ENCODE measurements at regions not wholly inside any gene's neighbourhood (a gene's known extent, or its start where the extent isn't known, plus 50 kb on each side); places are given as distances from the start of the nearest gene placed in this dataset.

DNA sequence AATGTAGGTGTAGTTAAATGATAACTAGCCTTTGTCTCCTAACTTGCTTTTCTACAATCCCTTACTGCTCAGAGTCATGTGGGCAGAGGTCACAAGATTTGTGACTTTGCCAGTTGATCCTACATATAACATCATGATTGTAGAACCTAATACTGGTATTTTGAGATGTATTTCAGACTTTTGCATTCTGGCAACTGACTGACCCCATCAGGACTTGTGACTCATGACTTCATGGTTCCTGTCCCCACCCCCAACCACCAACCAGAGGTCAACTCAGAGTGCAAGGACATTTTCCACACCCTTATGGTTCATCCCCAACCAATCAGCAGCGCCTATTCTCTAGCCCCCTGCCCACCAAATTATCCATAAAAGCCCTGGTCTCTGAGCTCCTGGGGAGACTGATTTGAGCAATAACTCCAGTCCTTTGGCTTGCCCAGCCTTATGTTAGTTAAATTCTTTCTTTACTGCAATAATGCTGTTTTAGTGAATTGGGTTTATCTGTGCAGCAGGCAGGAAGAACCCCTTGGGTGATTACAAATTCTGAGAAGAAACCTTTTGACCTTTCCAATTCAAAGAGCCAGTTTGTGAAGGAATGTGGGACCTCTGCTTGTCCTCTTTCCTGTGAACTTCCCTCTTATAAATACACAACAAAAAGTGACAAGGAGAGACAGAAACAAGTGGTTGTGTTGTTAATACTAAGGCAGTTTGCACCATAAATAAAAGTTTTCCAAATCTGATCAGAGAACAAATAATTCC, 588.7 kb downstream of the UTRN start:
- Histone ChIP-seq H3K9me3 (ENCODE audit: control insufficient read depth, low read length) (no peaks in the 10 kb centered on the region), H3K4me3 (ENCODE audit: insufficient read depth, low read depth, low read length, poor library complexity, severe bottlenecking) (no peak overlapping the region), H3K4me1 (ENCODE audit: control insufficient read depth, insufficient read depth, low read length, poor library complexity, severe bottlenecking) (no peaks in the 10 kb centered on the region), H3K27me3 (replicated peaks; ENCODE audit: control insufficient read depth, insufficient read depth, low read length, poor library complexity, severe bottlenecking) (peaks cover 4% of the 10 kb centered on the region), H3K27ac (ENCODE audit: insufficient read depth, low read length, poor library complexity, severe bottlenecking) (no peak overlapping the region), H3K36me3 (ENCODE audit: control insufficient read depth, insufficient read depth, low read length) (no peaks in the 10 kb centered on the region)
- DNase-seq = no peak

DNA sequence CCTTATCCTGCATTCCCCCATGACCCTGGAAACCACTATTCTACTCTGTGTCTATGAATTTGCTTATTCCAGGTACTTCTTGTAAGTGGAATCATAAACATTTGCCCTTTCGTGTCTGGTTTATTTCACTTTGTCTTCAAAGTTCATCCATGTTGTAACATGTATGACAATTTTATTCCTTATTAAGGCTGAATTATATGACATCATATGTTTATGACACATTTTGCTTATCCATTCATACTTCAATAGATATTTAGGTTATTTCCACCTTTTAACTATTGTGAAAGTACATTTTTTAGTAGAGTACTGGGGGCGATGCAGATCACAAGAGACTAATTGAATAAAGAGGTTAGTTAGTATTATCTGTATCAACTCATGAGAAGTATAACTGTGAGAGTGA, 591.6 kb downstream of the UTRN start:
- H3K9me3 ChIP-seq (ENCODE audit: control insufficient read depth, low read length) = no peaks in the 10 kb centered on the region
- H3K27ac ChIP-seq (ENCODE audit: insufficient read depth, low read length, poor library complexity, severe bottlenecking) = no peak overlapping the region
- peaks cover 4% of the 10 kb centered on the region for H3K27me3 ChIP-seq (replicated peaks; ENCODE audit: control insufficient read depth, insufficient read depth, low read length, poor library complexity, severe bottlenecking)
- no peak for DNase-seq
- no peaks in the 10 kb centered on the region for H3K36me3 ChIP-seq (ENCODE audit: control insufficient read depth, insufficient read depth, low read length)
- H3K4me1 ChIP-seq (ENCODE audit: control insufficient read depth, insufficient read depth, low read length, poor library complexity, severe bottlenecking) = no peaks in the 10 kb centered on the region
- no peak overlapping the region for H3K4me3 ChIP-seq (ENCODE audit: insufficient read depth, low read depth, low read length, poor library complexity, severe bottlenecking)

GRCh38 chr6:144877118-144877517, 592.0 kb downstream of the UTRN start:
- peaks cover 4% of the 10 kb centered on the region for H3K27me3 ChIP-seq (replicated peaks; ENCODE audit: control insufficient read depth, insufficient read depth, low read length, poor library complexity, severe bottlenecking)
- DNase-seq = no peak
- H3K9me3 ChIP-seq (ENCODE audit: control insufficient read depth, low read length) = no peaks in the 10 kb centered on the region
- H3K27ac ChIP-seq (ENCODE audit: insufficient read depth, low read length, poor library complexity, severe bottlenecking) = no peak overlapping the region
- no peaks in the 10 kb centered on the region for H3K4me1 ChIP-seq (ENCODE audit: control insufficient read depth, insufficient read depth, low read length, poor library complexity, severe bottlenecking)
- no peaks in the 10 kb centered on the region for H3K36me3 ChIP-seq (ENCODE audit: control insufficient read depth, insufficient read depth, low read length)
- no peak overlapping the region for H3K4me3 ChIP-seq (ENCODE audit: insufficient read depth, low read depth, low read length, poor library complexity, severe bottlenecking)

GRCh38 chr6:144878577-144878976, 593.4 kb downstream of the UTRN start:
- Histone ChIP-seq H3K27ac (ENCODE audit: insufficient read depth, low read length, poor library complexity, severe bottlenecking) (no peak overlapping the region), H3K9me3 (ENCODE audit: control insufficient read depth, low read length) (no peaks in the 10 kb centered on the region), H3K36me3 (ENCODE audit: control insufficient read depth, insufficient read depth, low read length) (no peaks in the 10 kb centered on the region), H3K4me3 (ENCODE audit: insufficient read depth, low read depth, low read length, poor library complexity, severe bottlenecking) (no peak overlapping the region), H3K27me3 (replicated peaks; ENCODE audit: control insufficient read depth, insufficient read depth, low read length, poor library complexity, severe bottlenecking) (peaks cover 4% of the 10 kb centered on the region), H3K4me1 (ENCODE audit: control insufficient read depth, insufficient read depth, low read length, poor library complexity, severe bottlenecking) (no peaks in the 10 kb centered on the region)
- no peak for DNase-seq

DNA sequence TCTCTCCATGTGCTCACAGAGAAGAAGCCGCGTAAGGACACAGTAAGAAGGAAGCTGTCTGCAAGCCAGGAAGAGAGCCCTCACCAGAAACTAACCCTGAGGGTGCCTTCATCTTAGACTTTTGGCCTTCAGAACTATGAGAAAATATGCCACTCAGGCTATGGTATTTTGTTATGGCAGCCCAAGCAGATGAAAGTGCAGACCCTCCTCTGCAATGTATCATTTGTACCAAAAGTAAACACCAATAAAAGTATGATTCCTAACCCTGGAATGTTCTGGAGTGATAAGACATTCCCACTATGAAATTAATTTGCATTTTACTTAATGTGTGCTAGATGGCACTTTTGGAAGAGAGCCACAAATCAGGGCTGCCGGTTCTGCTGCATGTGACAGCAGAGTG, 594.3 kb downstream of the UTRN start:
- no peak overlapping the region for H3K4me3 ChIP-seq (ENCODE audit: insufficient read depth, low read depth, low read length, poor library complexity, severe bottlenecking)
- H3K27me3 ChIP-seq (replicated peaks; ENCODE audit: control insufficient read depth, insufficient read depth, low read length, poor library complexity, severe bottlenecking) = peaks cover 4% of the 10 kb centered on the region
- no peaks in the 10 kb centered on the region for H3K36me3 ChIP-seq (ENCODE audit: control insufficient read depth, insufficient read depth, low read length)
- no peaks in the 10 kb centered on the region for H3K4me1 ChIP-seq (ENCODE audit: control insufficient read depth, insufficient read depth, low read length, poor library complexity, severe bottlenecking)
- DNase-seq = no peak
- no peak overlapping the region for H3K27ac ChIP-seq (ENCODE audit: insufficient read depth, low read length, poor library complexity, severe bottlenecking)
- no peaks in the 10 kb centered on the region for H3K9me3 ChIP-seq (ENCODE audit: control insufficient read depth, low read length)

GRCh38 chr6:144882425-144882824, 597.3 kb downstream of the UTRN start:
- H3K9me3 ChIP-seq (ENCODE audit: control insufficient read depth, low read length) = no peaks in the 10 kb centered on the region
- no peaks in the 10 kb centered on the region for H3K27me3 ChIP-seq (replicated peaks; ENCODE audit: control insufficient read depth, insufficient read depth, low read length, poor library complexity, severe bottlenecking)
- no peaks in the 10 kb centered on the region for H3K4me1 ChIP-seq (ENCODE audit: control insufficient read depth, insufficient read depth, low read length, poor library complexity, severe bottlenecking)
- DNase-seq = no peak
- no peaks in the 10 kb centered on the region for H3K36me3 ChIP-seq (ENCODE audit: control insufficient read depth, insufficient read depth, low read length)
- no peak overlapping the region for H3K27ac ChIP-seq (ENCODE audit: insufficient read depth, low read length, poor library complexity, severe bottlenecking)
- H3K4me3 ChIP-seq (ENCODE audit: insufficient read depth, low read depth, low read length, poor library complexity, severe bottlenecking) = no peak overlapping the region

DNA sequence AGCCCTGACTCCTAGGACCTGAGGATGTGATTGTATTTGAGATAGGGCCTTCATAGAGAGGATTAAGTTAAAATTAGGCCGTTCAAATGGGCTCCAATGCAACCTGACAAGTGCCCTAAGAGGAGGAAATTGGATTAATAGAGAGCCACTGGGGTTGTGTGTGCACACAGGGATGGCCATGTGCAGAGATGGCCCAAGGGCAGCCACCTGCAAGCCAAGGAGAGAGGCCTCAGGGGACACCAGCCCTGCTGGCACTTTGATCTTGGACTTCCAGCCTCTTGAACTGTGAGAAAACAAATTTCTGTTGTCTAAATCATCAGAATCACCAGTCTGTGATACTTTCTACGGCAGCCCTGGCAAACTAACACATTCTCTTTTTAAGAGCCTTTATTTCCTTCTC, 598.8 kb downstream of the UTRN start:
- Histone ChIP-seq H3K4me1 (ENCODE audit: control insufficient read depth, insufficient read depth, low read length, poor library complexity, severe bottlenecking) (no peaks in the 10 kb centered on the region), H3K36me3 (ENCODE audit: control insufficient read depth, insufficient read depth, low read length) (no peaks in the 10 kb centered on the region), H3K27ac (ENCODE audit: insufficient read depth, low read length, poor library complexity, severe bottlenecking) (no peak overlapping the region), H3K27me3 (replicated peaks; ENCODE audit: control insufficient read depth, insufficient read depth, low read length, poor library complexity, severe bottlenecking) (no peaks in the 10 kb centered on the region), H3K4me3 (ENCODE audit: insufficient read depth, low read depth, low read length, poor library complexity, severe bottlenecking) (no peak overlapping the region), H3K9me3 (ENCODE audit: control insufficient read depth, low read length) (no peaks in the 10 kb centered on the region)
- no peak for DNase-seq

DNA sequence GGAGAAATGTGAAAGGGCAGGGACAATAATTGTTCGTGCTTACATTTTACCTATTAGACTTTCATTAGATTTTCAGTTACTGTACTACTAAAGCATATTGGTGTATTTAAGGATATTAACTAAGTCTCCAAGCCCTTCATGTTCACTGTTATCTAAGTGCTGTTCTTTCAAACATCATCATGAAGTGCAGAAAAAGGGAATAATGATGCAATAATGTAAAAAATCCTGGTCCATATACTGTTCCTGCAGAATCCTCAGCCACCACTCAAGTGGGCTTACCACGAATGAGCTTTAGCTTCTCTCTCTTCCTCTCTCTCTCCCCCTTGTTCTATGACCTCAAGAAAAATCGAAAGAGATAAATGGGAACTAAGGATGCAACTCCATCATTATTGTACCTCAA, 600.7 kb downstream of the UTRN start:
- H3K4me1 ChIP-seq (ENCODE audit: control insufficient read depth, insufficient read depth, low read length, poor library complexity, severe bottlenecking) = no peaks in the 10 kb centered on the region
- H3K36me3 ChIP-seq (ENCODE audit: control insufficient read depth, insufficient read depth, low read length) = no peaks in the 10 kb centered on the region

GRCh38 chr6:144886682-144887081, 601.5 kb downstream of the UTRN start:
- Histone ChIP-seq H3K27me3 (replicated peaks; ENCODE audit: control insufficient read depth, insufficient read depth, low read length, poor library complexity, severe bottlenecking) (no peaks in the 10 kb centered on the region), H3K4me3 (ENCODE audit: insufficient read depth, low read depth, low read length, poor library complexity, severe bottlenecking) (no peak overlapping the region), H3K9me3 (ENCODE audit: control insufficient read depth, low read length) (no peaks in the 10 kb centered on the region), H3K36me3 (ENCODE audit: control insufficient read depth, insufficient read depth, low read length) (no peaks in the 10 kb centered on the region), H3K27ac (ENCODE audit: insufficient read depth, low read length, poor library complexity, severe bottlenecking) (no peak overlapping the region), H3K4me1 (ENCODE audit: control insufficient read depth, insufficient read depth, low read length, poor library complexity, severe bottlenecking) (no peaks in the 10 kb centered on the region)
- no peak for DNase-seq

More for the DNA sequence above, 600.7 kb downstream of the UTRN start:
- DNase-seq = no peak
- Histone ChIP-seq H3K9me3 (ENCODE audit: control insufficient read depth, low read length) (no peaks in the 10 kb centered on the region), H3K27me3 (replicated peaks; ENCODE audit: control insufficient read depth, insufficient read depth, low read length, poor library complexity, severe bottlenecking) (no peaks in the 10 kb centered on the region), H3K27ac (ENCODE audit: insufficient read depth, low read length, poor library complexity, severe bottlenecking) (no peak overlapping the region), H3K4me3 (ENCODE audit: insufficient read depth, low read depth, low read length, poor library complexity, severe bottlenecking) (no peak overlapping the region)

DNA sequence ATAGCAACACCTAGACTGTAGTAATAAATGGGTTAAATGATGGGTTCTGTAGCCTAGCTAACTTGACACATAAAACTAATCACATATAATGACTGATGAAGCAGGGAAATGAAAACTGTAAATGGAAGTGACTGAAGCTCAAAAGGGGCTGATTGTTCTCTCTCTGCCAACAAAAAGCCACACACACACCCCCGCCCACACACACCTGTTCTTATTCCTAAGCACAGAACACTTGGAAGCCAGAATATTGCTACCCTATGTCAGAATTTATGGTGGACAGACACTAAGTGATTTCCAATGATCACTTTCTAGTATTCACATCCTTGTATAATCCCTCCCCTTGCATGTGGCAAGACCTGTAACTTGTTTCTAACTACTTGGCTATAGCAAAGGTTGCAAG, 603.5 kb downstream of the UTRN start:
- Histone ChIP-seq H3K4me3 (ENCODE audit: insufficient read depth, low read depth, low read length, poor library complexity, severe bottlenecking) (no peak overlapping the region), H3K27me3 (replicated peaks; ENCODE audit: control insufficient read depth, insufficient read depth, low read length, poor library complexity, severe bottlenecking) (no peaks in the 10 kb centered on the region), H3K9me3 (ENCODE audit: control insufficient read depth, low read length) (no peaks in the 10 kb centered on the region), H3K36me3 (ENCODE audit: control insufficient read depth, insufficient read depth, low read length) (no peaks in the 10 kb centered on the region), H3K4me1 (ENCODE audit: control insufficient read depth, insufficient read depth, low read length, poor library complexity, severe bottlenecking) (no peaks in the 10 kb centered on the region), H3K27ac (ENCODE audit: insufficient read depth, low read length, poor library complexity, severe bottlenecking) (no peak overlapping the region)
- DNase-seq = no peak

All from effector memory CD4-positive, alpha-beta T cell (primary cell).